Activated T-cell treated with anti-CD3 and anti-CD28 coated beads, Interleukin-2, amount 50 U/mL, for 4 hours (primary cell): ENCODE measurements at regions not wholly inside any gene's neighbourhood (a gene's known extent, or its start where the extent isn't known, plus 50 kb on each side); places are given as distances from the start of the nearest gene placed in this dataset.
A peak's percentile ranks its signal among the peaks of the same experiment; 100 is the strongest.

Experiments used
- ATAC-seq, 2 donors: fragments of 200-7000 bp; cut with Tn5 transposase; one replicate each; pipeline ENCODE4 v1.10.0; 2021
- DNase-seq: peaks from one replicate; pipeline ENCODE4 v3.0.0-alpha.2; 2020
- H3K27me3 Mint-ChIP-seq: one replicate; pipeline ENCODE4 v1.8.0; 2021; ENCODE audit warnings: low read depth, mixed read lengths
- H3K36me3 Mint-ChIP-seq: one replicate; pipeline ENCODE4 v1.8.0; 2022; ENCODE audit warnings: mixed read lengths; ENCODE audit not compliant: insufficient read depth
- H3K4me1 Mint-ChIP-seq: one replicate; pipeline ENCODE4 v1.8.0; 2021; ENCODE audit warnings: low read depth, mixed read lengths
- H3K4me3 Mint-ChIP-seq: one replicate; pipeline ENCODE4 v1.8.0; 2021; ENCODE audit warnings: mild to moderate bottlenecking, moderate library complexity, mixed read lengths
- H3K9me3 Mint-ChIP-seq: one replicate; pipeline ENCODE4 v1.8.0; 2021; ENCODE audit warnings: mixed read lengths

- Mint-ChIP-seq H3K36me3 (peaks cover 18% of the 10 kb centered on the region), H3K4me3 (peak overlapping the region; percentile 78), H3K9me3 (peaks cover 2% of the 10 kb centered on the region), H3K27me3 (no peaks in the 10 kb centered on the region), H3K4me1 (peaks cover 75% of the 10 kb centered on the region)
- ATAC-seq (peak; percentile 40 to 49), DNase-seq (peak; percentile 27)
Observed at GRCh38 chr14:50040401-50040775, 76.0 kb downstream of the VCPKMT start.

GRCh38 chr14:50040895-50041465 is 75.4 kb downstream of the VCPKMT start:
- Mint-ChIP-seq H3K9me3 (peaks cover 8% of the 10 kb centered on the region), H3K4me3 (peak overlapping the region; percentile 78), H3K27me3 (no peaks in the 10 kb centered on the region), H3K4me1 (peaks cover 81% of the 10 kb centered on the region), H3K36me3 (peaks cover 24% of the 10 kb centered on the region)
- ATAC-seq (no peak), DNase-seq (no peak)

GRCh38 chr14:50041980-50042379 is 74.4 kb downstream of the VCPKMT start:
- Mint-ChIP-seq H3K27me3 (no peaks in the 10 kb centered on the region), H3K4me3 (no peak overlapping the region), H3K9me3 (peaks cover 8% of the 10 kb centered on the region), H3K4me1 (peaks cover 83% of the 10 kb centered on the region), H3K36me3 (peaks cover 26% of the 10 kb centered on the region)
- ATAC-seq = no peak
- no peak for DNase-seq

GRCh38 chr14:50044042-50044651 is 72.2 kb downstream of the VCPKMT start:
- H3K27me3 Mint-ChIP-seq = no peaks in the 10 kb centered on the region
- peaks cover 73% of the 10 kb centered on the region for H3K4me1 Mint-ChIP-seq
- ATAC-seq = peak in 1 of 2 donors; percentile 19
- H3K9me3 Mint-ChIP-seq = peaks cover 8% of the 10 kb centered on the region
- H3K36me3 Mint-ChIP-seq = peaks cover 23% of the 10 kb centered on the region
- H3K4me3 Mint-ChIP-seq = peak overlapping the region; percentile 47
- no peak for DNase-seq

- Mint-ChIP-seq H3K27me3 (no peaks in the 10 kb centered on the region), H3K4me1 (peaks cover 66% of the 10 kb centered on the region), H3K9me3 (peaks cover 8% of the 10 kb centered on the region), H3K4me3 (peak overlapping the region; percentile 9), H3K36me3 (peaks cover 25% of the 10 kb centered on the region)
- peak; percentile 46 for DNase-seq
- ATAC-seq = peak; percentile 72 to 81
Observed at GRCh38 chr14:50045039-50045711, 71.2 kb downstream of the VCPKMT start.

GRCh38 chr14:50045837-50046236 is 70.5 kb downstream of the VCPKMT start:
- DNase-seq (no peak), ATAC-seq (no peak)
- no peaks in the 10 kb centered on the region for H3K27me3 Mint-ChIP-seq
- no peak overlapping the region for H3K4me3 Mint-ChIP-seq
- H3K9me3 Mint-ChIP-seq = peaks cover 8% of the 10 kb centered on the region
- H3K4me1 Mint-ChIP-seq = peaks cover 60% of the 10 kb centered on the region
- H3K36me3 Mint-ChIP-seq = peaks cover 29% of the 10 kb centered on the region

GRCh38 chr14:50047274-50047676 is 69.1 kb downstream of the VCPKMT start:
- H3K27me3 Mint-ChIP-seq = no peaks in the 10 kb centered on the region
- ATAC-seq (no peak), DNase-seq (no peak)
- H3K4me1 Mint-ChIP-seq = peaks cover 50% of the 10 kb centered on the region
- no peak overlapping the region for H3K4me3 Mint-ChIP-seq
- peaks cover 30% of the 10 kb centered on the region for H3K36me3 Mint-ChIP-seq
- H3K9me3 Mint-ChIP-seq = peaks cover 8% of the 10 kb centered on the region

- Mint-ChIP-seq H3K36me3 (peaks cover 30% of the 10 kb centered on the region), H3K27me3 (no peaks in the 10 kb centered on the region), H3K9me3 (peaks cover 8% of the 10 kb centered on the region), H3K4me1 (peaks cover 42% of the 10 kb centered on the region), H3K4me3 (no peak overlapping the region)
- DNase-seq = no peak
- ATAC-seq = no peak
Observed at GRCh38 chr14:50049093-50049492, 67.3 kb downstream of the VCPKMT start.

GRCh38 chr14:50049703-50050570 is 66.4 kb downstream of the VCPKMT start:
- Mint-ChIP-seq H3K4me3 (no peak overlapping the region), H3K36me3 (peaks cover 30% of the 10 kb centered on the region), H3K4me1 (peaks cover 35% of the 10 kb centered on the region), H3K27me3 (no peaks in the 10 kb centered on the region), H3K9me3 (peaks cover 8% of the 10 kb centered on the region)
- ATAC-seq (no peak), DNase-seq (no peak)

GRCh38 chr14:50051106-50051505 is 65.3 kb downstream of the VCPKMT start:
- H3K9me3 Mint-ChIP-seq = no peaks in the 10 kb centered on the region
- peaks cover 26% of the 10 kb centered on the region for H3K4me1 Mint-ChIP-seq
- H3K27me3 Mint-ChIP-seq = no peaks in the 10 kb centered on the region
- DNase-seq = no peak
- no peak for ATAC-seq
- H3K36me3 Mint-ChIP-seq = peaks cover 20% of the 10 kb centered on the region
- H3K4me3 Mint-ChIP-seq = no peak overlapping the region

GRCh38 chr14:50051706-50052105 is 64.7 kb downstream of the VCPKMT start:
- no peak for ATAC-seq
- no peak overlapping the region for H3K4me3 Mint-ChIP-seq
- peaks cover 17% of the 10 kb centered on the region for H3K36me3 Mint-ChIP-seq
- DNase-seq = no peak
- no peaks in the 10 kb centered on the region for H3K27me3 Mint-ChIP-seq
- H3K4me1 Mint-ChIP-seq = peaks cover 24% of the 10 kb centered on the region
- H3K9me3 Mint-ChIP-seq = no peaks in the 10 kb centered on the region

- no peaks in the 10 kb centered on the region for H3K27me3 Mint-ChIP-seq
Observed at GRCh38 chr14:50052517-50052916, 63.9 kb downstream of the VCPKMT start.

GRCh38 chr14:50053935-50054334 is 62.4 kb downstream of the VCPKMT start:
- Mint-ChIP-seq H3K9me3 (no peaks in the 10 kb centered on the region), H3K4me3 (no peak overlapping the region), H3K27me3 (no peaks in the 10 kb centered on the region), H3K36me3 (peaks cover 14% of the 10 kb centered on the region), H3K4me1 (peaks cover 30% of the 10 kb centered on the region)
- ATAC-seq (no peak), DNase-seq (no peak)

More at GRCh38 chr14:50052517-50052916, 63.9 kb downstream of the VCPKMT start:
- DNase-seq (no peak), ATAC-seq (no peak)
- no peaks in the 10 kb centered on the region for H3K9me3 Mint-ChIP-seq
- no peak overlapping the region for H3K4me3 Mint-ChIP-seq
- H3K4me1 Mint-ChIP-seq = peaks cover 26% of the 10 kb centered on the region
- peaks cover 18% of the 10 kb centered on the region for H3K36me3 Mint-ChIP-seq

GRCh38 chr14:50055461-50056228 is 60.7 kb downstream of the VCPKMT start:
- DNase-seq = no peak
- ATAC-seq = no peak
- H3K27me3 Mint-ChIP-seq = no peaks in the 10 kb centered on the region
- no peak overlapping the region for H3K4me3 Mint-ChIP-seq
- H3K4me1 Mint-ChIP-seq = peaks cover 43% of the 10 kb centered on the region
- H3K9me3 Mint-ChIP-seq = no peaks in the 10 kb centered on the region
- H3K36me3 Mint-ChIP-seq = peaks cover 6% of the 10 kb centered on the region
